Neural crest cell (in vitro differentiated cells): ENCODE measurements at regions not wholly inside any gene's neighbourhood (a gene's known extent, or its start where the extent isn't known, plus 50 kb on each side); places are given as distances from the start of the nearest gene placed in this dataset.
A peak's percentile ranks its signal among the peaks of the same experiment; 100 is the strongest.

Experiments
- DNase-seq: peaks from one replicate; pipeline ENCODE4 v3.0.0; 2021; ENCODE audit warnings: low read depth, mixed read lengths, low spot score
- H3K27ac Mint-ChIP-seq: one replicate; pipeline ENCODE4 v1.8.0; 2021; ENCODE audit warnings: mild to moderate bottlenecking, mixed read lengths; ENCODE audit not compliant: unreplicated experiment
- H3K27me3 Mint-ChIP-seq: 2 replicates; pipeline ENCODE4 v1.8.0; 2021; ENCODE audit warnings: low read depth, mild to moderate bottlenecking, mixed read lengths
- H3K36me3 Mint-ChIP-seq: 2 replicates; pipeline ENCODE4 v1.8.0; 2021; ENCODE audit warnings: low read depth, mild to moderate bottlenecking, mixed read lengths
- H3K4me1 Mint-ChIP-seq: 2 replicates; pipeline ENCODE4 v1.8.0; 2021; ENCODE audit warnings: mixed read lengths
- H3K4me3 Mint-ChIP-seq: one replicate; pipeline ENCODE4 v1.8.0; 2021; ENCODE audit warnings: mild to moderate bottlenecking, mixed read lengths
- H3K9me3 Mint-ChIP-seq: 2 replicates; pipeline ENCODE4 v1.8.0; 2021; ENCODE audit warnings: mixed read lengths
- CTCF ChIP-seq: fragments of 200-600 bp; sonication (generic); conservative IDR thresholded peaks from 2 replicates; pipeline ENCODE4 v1.5.0; 2021; ENCODE audit warnings: antibody characterized with exemption, mild to moderate bottlenecking

- no peak for TF ChIP-seq CTCF
- no peaks in the 10 kb centered on the region for H3K36me3 Mint-ChIP-seq
- H3K4me3 Mint-ChIP-seq, result no peak overlapping the region
- no peak overlapping the region for H3K27ac Mint-ChIP-seq
- no peaks in the 10 kb centered on the region for H3K27me3 Mint-ChIP-seq
- DNase-seq, result no peak
- H3K9me3 Mint-ChIP-seq, result no peaks in the 10 kb centered on the region
- peaks cover 12% of the 10 kb centered on the region for H3K4me1 Mint-ChIP-seq
These were observed 57.0 kb upstream of the PAK1 start for GRCh38 chr11:77530879-77531278.

GRCh38 chr11:77529685-77530084 lies 55.8 kb upstream of the PAK1 start:
- Mint-ChIP-seq H3K36me3 (no peaks in the 10 kb centered on the region), H3K27ac (peak overlapping the region; percentile 51), H3K27me3 (no peaks in the 10 kb centered on the region), H3K9me3 (no peaks in the 10 kb centered on the region), H3K4me3 (no peak overlapping the region), H3K4me1 (peaks cover 17% of the 10 kb centered on the region)
- DNase-seq, result no peak
- TF ChIP-seq CTCF, result no peak

DNA sequence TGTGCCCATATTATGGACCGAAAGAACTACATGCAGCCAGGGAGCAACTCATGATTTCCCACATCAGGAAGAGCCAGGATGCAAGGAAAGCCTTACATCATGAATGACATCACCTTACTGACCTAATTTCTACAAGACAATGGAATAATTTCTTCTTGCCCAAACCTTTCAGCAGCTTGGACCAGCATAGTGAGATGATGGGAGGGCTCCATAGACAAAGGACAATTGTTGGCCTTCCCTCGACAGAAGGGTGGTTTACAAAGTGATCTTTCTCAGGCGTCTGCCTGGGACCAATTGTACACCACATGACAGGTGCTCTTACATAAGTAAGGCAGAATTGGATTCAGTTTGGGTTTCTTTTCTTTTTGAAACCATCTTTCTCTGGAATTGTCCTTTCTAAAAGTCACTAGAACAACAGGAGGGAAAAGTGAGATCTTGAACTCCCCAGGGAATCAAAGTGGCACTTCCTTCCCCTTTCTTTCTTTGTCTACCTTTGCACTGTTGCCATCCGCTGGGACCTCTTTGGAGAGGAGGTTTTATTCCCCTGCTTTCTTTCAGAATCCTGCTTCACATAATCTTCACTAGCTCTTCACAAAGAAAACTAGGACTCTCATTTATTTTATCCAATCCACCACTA lies 51.7 kb upstream of the PAK1 start:
- Mint-ChIP-seq H3K27me3 (no peaks in the 10 kb centered on the region), H3K9me3 (peaks cover 4% of the 10 kb centered on the region), H3K4me1 (peaks cover 23% of the 10 kb centered on the region), H3K36me3 (no peaks in the 10 kb centered on the region), H3K4me3 (no peak overlapping the region), H3K27ac (peak overlapping the region; percentile 24)
- no peak for DNase-seq
- no peak for TF ChIP-seq CTCF

DNA sequence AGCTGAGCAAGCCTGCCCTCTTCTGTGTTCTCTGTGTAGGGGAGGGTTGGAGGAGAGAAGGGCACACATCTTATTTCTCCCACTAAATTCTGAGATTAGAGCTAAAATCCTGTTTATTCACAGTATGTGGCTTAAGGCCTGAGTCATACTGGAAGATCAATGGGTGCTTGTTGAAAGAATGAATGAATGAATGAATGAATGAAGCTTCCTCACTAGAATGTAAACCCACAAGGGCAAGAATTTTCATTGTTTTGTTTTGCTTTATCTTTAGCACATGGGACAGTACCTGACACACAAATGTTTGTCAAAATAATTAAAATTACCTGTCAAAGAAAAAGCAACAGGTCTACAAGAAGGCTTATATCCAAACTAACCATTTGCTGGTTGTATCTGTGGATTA lies 50.6 kb upstream of the PAK1 start:
- Mint-ChIP-seq H3K4me1 (peaks cover 20% of the 10 kb centered on the region), H3K27ac (no peak overlapping the region), H3K36me3 (no peaks in the 10 kb centered on the region), H3K4me3 (no peak overlapping the region), H3K27me3 (no peaks in the 10 kb centered on the region), H3K9me3 (peaks cover 4% of the 10 kb centered on the region)
- no peak for DNase-seq
- TF ChIP-seq CTCF, result no peak

- Mint-ChIP-seq H3K9me3 (peaks cover 4% of the 10 kb centered on the region), H3K4me3 (no peak overlapping the region), H3K4me1 (peaks cover 14% of the 10 kb centered on the region), H3K27me3 (no peaks in the 10 kb centered on the region), H3K36me3 (no peaks in the 10 kb centered on the region), H3K27ac (no peak overlapping the region)
- no peak for DNase-seq
- TF ChIP-seq CTCF, result no peak
These were observed 49.8 kb upstream of the PAK1 start for GRCh38 chr11:77523712-77524111.
